MCF 10A (cell line): ENCODE measurements at regions not wholly inside any gene's neighbourhood (a gene's known extent, or its start where the extent isn't known, plus 50 kb on each side); places are given as distances from the start of the nearest gene placed in this dataset.
A peak's percentile ranks its signal among the peaks of the same experiment; 100 is the strongest.

Source experiments
- BruUV-seq: library from RNA; stranded (reverse); fragments of 400-500 nt; replicated peaks from 2 replicates; lab custom pipeline; 2021; lab: Mats Ljungman, UMichigan
- CTCF ChIA-PET: fragments of 300-600 bp; sonication (Branson Sonifier 250); formaldehyde crosslinking; extraction: SDS; loops from one replicate; lab custom pipeline; 2021; ENCODE audit warnings: antibody characterized with exemption, inconsistent platforms; lab: Yijun Ruan, JAX
- POLR2A ChIA-PET: fragments of 300-600, 350-650 bp; sonication (Branson Sonifier 250); formaldehyde crosslinking; extraction: SDS; loops from one replicate; lab custom pipeline; 2020; ENCODE audit warnings: antibody characterized with exemption, inconsistent platforms; lab: Yijun Ruan, JAX
- DNase-seq: peaks from one replicate; pipeline ENCODE4 v3.0.0-alpha.2; 2018; ENCODE audit not compliant: unreplicated experiment
- H3K27ac Mint-ChIP-seq: one replicate; pipeline ENCODE4 v1.8.0; 2022; ENCODE audit warnings: mild to moderate bottlenecking, low read depth, mixed read lengths; ENCODE audit not compliant: unreplicated experiment
- H3K27me3 Mint-ChIP-seq: one replicate; pipeline ENCODE4 v1.8.0; 2022; ENCODE audit warnings: mixed read lengths; ENCODE audit not compliant: insufficient read depth, unreplicated experiment
- H3K36me3 Mint-ChIP-seq: one replicate; pipeline ENCODE4 v1.8.0; 2022; ENCODE audit warnings: mild to moderate bottlenecking, moderate library complexity, mixed read lengths; ENCODE audit not compliant: insufficient read depth, unreplicated experiment
- H3K4me1 Mint-ChIP-seq: one replicate; pipeline ENCODE4 v1.8.0; 2022; ENCODE audit warnings: mixed read lengths; ENCODE audit not compliant: insufficient read depth, unreplicated experiment
- H3K4me3 Mint-ChIP-seq: one replicate; pipeline ENCODE4 v1.8.0; 2022; ENCODE audit warnings: mild to moderate bottlenecking, moderate library complexity, mixed read lengths; ENCODE audit not compliant: unreplicated experiment
- H3K9me3 Mint-ChIP-seq: one replicate; pipeline ENCODE4 v1.8.0; 2022; ENCODE audit warnings: mixed read lengths; ENCODE audit not compliant: unreplicated experiment
- CTCF ChIP-seq: fragments of 200-600 bp; IDR thresholded peaks from one replicate; pipeline ENCODE4 v1.8.0; 2022; ENCODE audit warnings: antibody characterized with exemption, mild to moderate bottlenecking; ENCODE audit not compliant: unreplicated experiment
- intact Hi-C: fragments of 100-400 bp; cut with micrococcal nuclease; formaldehyde crosslinking; loops from 2 replicates; pipeline ENCODE4 v1.14.1; 2022

DNA sequence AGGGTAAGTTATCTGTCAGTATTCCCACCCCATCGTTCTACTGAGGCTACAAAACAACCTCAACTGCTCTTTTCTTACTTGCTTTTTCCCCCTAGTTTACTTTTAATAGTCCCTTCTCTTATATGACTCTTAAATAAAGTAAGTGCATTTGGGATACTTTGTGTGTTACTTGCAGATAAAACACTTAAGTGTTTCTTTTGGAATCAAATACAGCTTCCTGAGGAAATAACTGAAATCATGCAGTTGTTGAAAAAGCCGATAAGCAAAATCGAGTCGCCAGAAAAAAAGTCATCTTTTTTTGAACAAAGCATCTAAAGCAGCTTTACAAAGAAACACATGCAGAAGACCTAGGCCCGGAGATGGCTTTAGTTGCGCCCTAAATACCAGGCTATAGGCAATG is 53.5 kb upstream of the EPB41L4A start:
- no peaks in the 10 kb centered on the region for H3K9me3 Mint-ChIP-seq
- ChIA-PET CTCF (no interaction called here), POLR2A (no interaction called here)
- H3K36me3 Mint-ChIP-seq: no peaks in the 10 kb centered on the region
- DNase-seq: no peak
- no peak overlapping the region for H3K27ac Mint-ChIP-seq
- intact Hi-C loops: no loop called here
- BruUV-seq: no TSS peak
- H3K4me1 Mint-ChIP-seq: no peaks in the 10 kb centered on the region
- H3K4me3 Mint-ChIP-seq: no peak overlapping the region
- no peak for TF ChIP-seq CTCF
- no peaks in the 10 kb centered on the region for H3K27me3 Mint-ChIP-seq

- Mint-ChIP-seq H3K9me3 (no peaks in the 10 kb centered on the region), H3K36me3 (no peaks in the 10 kb centered on the region), H3K27ac (no peak overlapping the region), H3K27me3 (no peaks in the 10 kb centered on the region), H3K4me3 (no peak overlapping the region), H3K4me1 (no peaks in the 10 kb centered on the region)
- ChIA-PET CTCF (interaction anchor here (0.6 kb wide), 1 partner anchor 268 kb away, joined by 3 read pairs; no protein-coding TSS in a partner anchor), POLR2A (no interaction called here)
- intact Hi-C loops: no loop called here
- no TSS peak for BruUV-seq
- no peak for TF ChIP-seq CTCF
- no peak for DNase-seq
Measured at GRCh38 chr5:112473989-112474388, 54.9 kb upstream of the EPB41L4A start.

DNA sequence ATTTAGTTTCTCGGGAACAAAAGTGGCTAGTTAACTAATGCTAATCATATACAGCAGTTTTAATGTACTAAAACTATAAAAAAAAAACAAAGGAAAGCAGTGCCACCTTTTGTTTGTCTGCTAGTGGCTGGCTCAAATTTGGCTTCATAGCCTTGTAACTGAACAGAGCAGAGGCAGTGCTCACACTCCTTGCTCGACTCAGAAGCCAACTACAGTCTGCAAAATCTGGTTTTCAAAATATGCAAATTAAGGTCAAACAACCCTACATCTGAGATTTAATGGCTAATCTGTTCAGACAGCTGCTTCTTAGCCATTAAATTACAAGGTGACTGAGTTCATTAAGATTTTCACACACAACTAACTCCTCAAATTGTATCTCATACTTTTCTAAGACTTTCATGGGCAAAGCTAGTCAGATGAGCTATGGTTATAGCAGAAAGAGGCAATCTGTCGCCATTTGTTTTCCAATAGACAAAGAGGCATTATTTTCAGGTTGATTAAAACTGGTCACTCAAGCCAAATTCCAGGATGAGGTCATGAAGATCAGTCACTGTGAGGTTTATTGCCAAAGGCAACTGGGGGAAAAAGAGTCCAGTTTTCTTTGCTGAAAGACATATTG is 56.8 kb upstream of the EPB41L4A start:
- no peak for TF ChIP-seq CTCF
- Mint-ChIP-seq H3K36me3 (no peaks in the 10 kb centered on the region), H3K27ac (no peak overlapping the region), H3K4me1 (peaks cover 11% of the 10 kb centered on the region), H3K27me3 (no peaks in the 10 kb centered on the region), H3K4me3 (no peak overlapping the region), H3K9me3 (no peaks in the 10 kb centered on the region)
- CTCF ChIA-PET: no interaction called here
- intact Hi-C loops: no loop called here
- no TSS peak for BruUV-seq
- DNase-seq: no peak
- POLR2A ChIA-PET: interaction anchor here (0.5 kb wide), 1 partner anchor 1751 kb away, joined by 3 read pairs; no protein-coding TSS in a partner anchor

DNA sequence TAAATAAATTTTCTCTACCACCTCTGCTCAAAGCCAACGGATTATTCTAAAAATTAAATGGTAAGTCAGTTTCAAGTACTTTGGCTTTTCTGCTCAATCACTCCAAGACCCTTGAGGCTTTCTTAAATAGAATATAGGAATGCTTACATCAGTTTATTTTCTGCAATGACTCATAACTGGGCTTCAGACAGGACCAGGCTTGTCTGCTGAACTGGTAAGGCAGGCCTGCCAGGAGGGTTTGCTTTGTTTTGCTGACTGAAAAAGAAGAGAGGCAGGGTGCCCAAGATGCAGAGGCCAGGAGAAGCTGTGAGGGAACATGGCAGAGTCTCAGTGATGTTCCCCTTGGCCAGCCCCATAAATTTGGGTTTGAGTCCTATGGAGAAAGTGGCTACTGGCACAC is 60.3 kb upstream of the EPB41L4A start:
- intact Hi-C loops: no loop called here
- peak; percentile 75 for DNase-seq
- no peaks in the 10 kb centered on the region for H3K36me3 Mint-ChIP-seq
- no peaks in the 10 kb centered on the region for H3K9me3 Mint-ChIP-seq
- BruUV-seq: no TSS peak
- H3K27ac Mint-ChIP-seq: peak overlapping the region; percentile 47
- ChIA-PET CTCF (interaction anchor here (0.7 to 4.5 kb wide), 3 partner anchors 12 to 59 kb away, joined by 3 to 44 read pairs (median 12); no protein-coding TSS in a partner anchor), POLR2A (interaction anchor here (1.2 to 1.6 kb wide), 5 partner anchors 13 to 229 kb away, joined by 3 to 6 read pairs (median 3); partner anchors contain the start of gene EPB41L4A)
- no peak for TF ChIP-seq CTCF
- H3K4me3 Mint-ChIP-seq: no peak overlapping the region
- H3K4me1 Mint-ChIP-seq: peaks cover 11% of the 10 kb centered on the region
- H3K27me3 Mint-ChIP-seq: no peaks in the 10 kb centered on the region
